Sigmoid colon (tissue), 6 donors: ENCODE measurements at regions not wholly inside any gene's neighbourhood (a gene's known extent, or its start where the extent isn't known, plus 50 kb on each side); places are given as distances from the start of the nearest gene placed in this dataset.

Source experiments
- DNase-seq: peaks from one replicate; pipeline ENCODE4 v3.0.0-alpha.2; 2019
- H3K27ac ChIP-seq, 4 donors: fragments of 200-600 bp; sonication (generic); one replicate each; pipeline ENCODE4 v1.5.1; 2016 to 2019; ENCODE audit warnings: mild to moderate bottlenecking in 1 of 4
- H3K27me3 ChIP-seq, 3 donors: fragments of 200-600 bp; sonication (generic); one replicate each; pipeline ENCODE4 v1.5.1; 2019; ENCODE audit warnings: mild to moderate bottlenecking in 1 of 3
- H3K36me3 ChIP-seq, 4 donors: fragments of 200-600 bp; sonication (generic); one replicate each; pipeline ENCODE4 v1.5.1; 2016 to 2019
- H3K4me1 ChIP-seq, 4 donors: fragments of 200-600 bp; sonication (generic); one replicate each; pipeline ENCODE4 v1.5.1; 2017 to 2019
- H3K4me3 ChIP-seq, 4 donors: fragments of 200-600 bp; sonication (generic); one replicate each; pipeline ENCODE4 v1.5.1; 2017 to 2019; ENCODE audit warnings: mild to moderate bottlenecking in 2 of 4, moderate library complexity in 1 of 4
- H3K9me3 ChIP-seq, 4 donors: fragments of 200-600 bp in 3 of 4; sonication (generic) in 3 of 4; one replicate each; pipeline versions ENCODE4 v1.5.1 to v1.6.1; 2013 to 2019
- CTCF ChIP-seq, 4 experiments: fragments of 450-650 bp in 3 of 4; fragments of 200-600 bp in 1 of 4; IDR thresholded peaks; one replicate each; pipeline ENCODE4 v1.5.1; 2016 to 2019; ENCODE audit warnings: antibody characterized with exemption in 4 of 4, mild to moderate bottlenecking in 3 of 4, moderate library complexity in 2 of 4
- EP300 ChIP-seq, 4 donors: sonication (generic); formaldehyde crosslinking; IDR thresholded peaks; one replicate each; pipeline ENCODE4 v1.6.1; 2017; ENCODE audit warnings: antibody characterized with exemption in 4 of 4
- POLR2A ChIP-seq, 2 donors: fragments of 450-650 bp; IDR thresholded peaks; one replicate each; pipeline ENCODE4 v1.6.1; 2016; ENCODE audit warnings: antibody characterized with exemption in 2 of 2, mild to moderate bottlenecking in 2 of 2, moderate library complexity in 2 of 2
- POLR2AphosphoS5 ChIP-seq, 4 donors: sonication (generic); formaldehyde crosslinking; IDR thresholded peaks; one replicate each; pipeline ENCODE4 v1.6.1; 2017; ENCODE audit warnings: antibody characterized with exemption in 4 of 4
- WGBS, 2 donors: extraction: QIAGEN DNeasy Blood & Tissue Kit; methylation state at CpG; one replicate each; pipeline ENCODE4 v1.1.7; 2013; 5-methylcytosine and 5-hydroxymethylcytosine counted together
- intact Hi-C: fragments of 100-400 bp; cut with DNase I; formaldehyde crosslinking; loops from one replicate; pipeline ENCODE4 v1.15.1; 2023
- donor health status: healthy with polysubstance abuse.
- donor health status: healthy.

GRCh38 chr5:93300309-93300923 is 280.6 kb downstream of the NR2F1-AS1 start:
- Histone ChIP-seq H3K4me1 (no peaks in the 10 kb centered on the region), H3K27me3 (no peaks in the 10 kb centered on the region), H3K9me3 (no peaks in the 10 kb centered on the region), H3K27ac (no peak overlapping the region), H3K4me3 (no peak overlapping the region), H3K36me3 (no peaks in the 10 kb centered on the region)
- DNase-seq: no peak
- TF ChIP-seq POLR2AphosphoS5 (IDR thresholded peaks at IDR 0.05): no peak
- TF ChIP-seq CTCF (IDR thresholded peaks at IDR 0.05): no peak
- no peak for TF ChIP-seq EP300 (IDR thresholded peaks at IDR 0.05)
- no peak for TF ChIP-seq POLR2A (IDR thresholded peaks at IDR 0.05)
- intact Hi-C loops: no loop called here
- WGBS, 2 donors: 52 to 66% methylated on average over 8 of the region's 8 CpGs

GRCh38 chr5:93299681-93300308 is 281.2 kb downstream of the NR2F1-AS1 start:
- DNase-seq: no peak
- TF ChIP-seq POLR2AphosphoS5 (IDR thresholded peaks at IDR 0.05): no peak
- TF ChIP-seq POLR2A (IDR thresholded peaks at IDR 0.05): no peak
- Histone ChIP-seq H3K27ac (no peak overlapping the region), H3K4me1 (no peaks in the 10 kb centered on the region), H3K27me3 (no peaks in the 10 kb centered on the region), H3K36me3 (no peaks in the 10 kb centered on the region), H3K4me3 (no peak overlapping the region), H3K9me3 (no peaks in the 10 kb centered on the region)
- intact Hi-C loops: no loop called here
- 40 to 65% methylated on average over 6 of the region's 6 CpGs for WGBS, 2 donors

- Histone ChIP-seq H3K27ac (no peak overlapping the region), H3K27me3 (no peaks in the 10 kb centered on the region), H3K4me1 (no peaks in the 10 kb centered on the region), H3K36me3 (no peaks in the 10 kb centered on the region), H3K4me3 (no peak overlapping the region), H3K9me3 (no peaks in the 10 kb centered on the region)
- 84 to 91% methylated on average over 2 of the region's 2 CpGs for WGBS, 2 donors
- TF ChIP-seq CTCF (IDR thresholded peaks at IDR 0.05): no peak
- TF ChIP-seq POLR2A (IDR thresholded peaks at IDR 0.05): no peak
- no peak for TF ChIP-seq EP300 (IDR thresholded peaks at IDR 0.05)
- TF ChIP-seq POLR2AphosphoS5 (IDR thresholded peaks at IDR 0.05): no peak
- DNase-seq: no peak
- intact Hi-C loops: no loop called here
These were observed 283.9 kb downstream of the NR2F1-AS1 start for GRCh38 chr5:93297116-93297515.

- intact Hi-C loops: no loop called here
- no peaks in the 10 kb centered on the region for H3K36me3 ChIP-seq
These were observed 284.7 kb downstream of the NR2F1-AS1 start for GRCh38 chr5:93296338-93296737.

GRCh38 chr5:93294996-93295395 is 286.0 kb downstream of the NR2F1-AS1 start:
- no peak for TF ChIP-seq POLR2A (IDR thresholded peaks at IDR 0.05)
- TF ChIP-seq POLR2AphosphoS5 (IDR thresholded peaks at IDR 0.05): no peak
- no peak for TF ChIP-seq CTCF (IDR thresholded peaks at IDR 0.05)
- no peak for TF ChIP-seq EP300 (IDR thresholded peaks at IDR 0.05)
- H3K9me3 ChIP-seq: no peaks in the 10 kb centered on the region
- H3K4me1 ChIP-seq: no peaks in the 10 kb centered on the region
- H3K4me3 ChIP-seq: no peak overlapping the region
- no peak for DNase-seq
- intact Hi-C loops: no loop called here
- no peaks in the 10 kb centered on the region for H3K36me3 ChIP-seq
- no peak overlapping the region for H3K27ac ChIP-seq
- 73 to 90% methylated on average over 1 of the region's 1 CpG for WGBS, 2 donors
- H3K27me3 ChIP-seq: no peaks in the 10 kb centered on the region

More at GRCh38 chr5:93296338-93296737, 284.7 kb downstream of the NR2F1-AS1 start:
- Histone ChIP-seq H3K27ac (no peak overlapping the region), H3K27me3 (no peaks in the 10 kb centered on the region), H3K9me3 (no peaks in the 10 kb centered on the region), H3K4me1 (no peaks in the 10 kb centered on the region), H3K4me3 (no peak overlapping the region)
- 76 to 86% methylated on average over 2 of the region's 2 CpGs for WGBS, 2 donors
- DNase-seq: no peak
- TF ChIP-seq POLR2A (IDR thresholded peaks at IDR 0.05): no peak
- TF ChIP-seq CTCF (IDR thresholded peaks at IDR 0.05): no peak
- no peak for TF ChIP-seq POLR2AphosphoS5 (IDR thresholded peaks at IDR 0.05)
- TF ChIP-seq EP300 (IDR thresholded peaks at IDR 0.05): no peak
